ENCODE measurements at regions not wholly inside any gene's neighbourhood (a gene's known extent, or its start where the extent isn't known, plus 50 kb on each side); places are given as distances from the start of the nearest gene placed in this dataset.

GRCh38 chr5:91998774-91999173 lies 615.7 kb upstream of the ARRDC3 start:
- Histone ChIP-seq H3K4me1 (ENCODE audit: insufficient read depth, low read length) (no peaks in the 10 kb centered on the region), H3K27me3 (ENCODE audit: control insufficient read depth in 1 of 2, insufficient read depth in 2 of 2, low read length in 2 of 2) (no peaks in the 10 kb centered on the region), H3K36me3 (ENCODE audit: insufficient read depth, low read length) (no peaks in the 10 kb centered on the region), H3K9me3 (ENCODE audit: low read length) (no peaks in the 10 kb centered on the region), H3K9ac (ENCODE audit: low read length) (no peak overlapping the region), H3K4me3 (ENCODE audit: low read depth in 1 of 2, low read length in 2 of 2) (no peak overlapping the region), H3K27ac (ENCODE audit: low read depth, low read length) (no peak overlapping the region)

- Histone ChIP-seq H3K27me3 (ENCODE audit: control insufficient read depth in 1 of 2, insufficient read depth in 2 of 2, low read length in 2 of 2) (no peaks in the 10 kb centered on the region), H3K4me1 (ENCODE audit: insufficient read depth, low read length) (no peaks in the 10 kb centered on the region), H3K9me3 (ENCODE audit: low read length) (no peaks in the 10 kb centered on the region), H3K4me3 (ENCODE audit: low read depth in 1 of 2, low read length in 2 of 2) (no peak overlapping the region), H3K9ac (ENCODE audit: low read length) (no peak overlapping the region), H3K36me3 (ENCODE audit: insufficient read depth, low read length) (no peaks in the 10 kb centered on the region), H3K27ac (ENCODE audit: low read depth, low read length) (no peak overlapping the region)
These were observed 600.8 kb upstream of the ARRDC3 start for GRCh38 chr5:91983869-91984268.

GRCh38 chr5:91978221-91978882 lies 595.2 kb upstream of the ARRDC3 start:
- H3K36me3 ChIP-seq (ENCODE audit: insufficient read depth, low read length) = no peaks in the 10 kb centered on the region
- H3K9me3 ChIP-seq (ENCODE audit: low read length) = no peaks in the 10 kb centered on the region
- no peaks in the 10 kb centered on the region for H3K27me3 ChIP-seq (ENCODE audit: control insufficient read depth in 1 of 2, insufficient read depth in 2 of 2, low read length in 2 of 2)
- H3K4me1 ChIP-seq (ENCODE audit: insufficient read depth, low read length) = no peaks in the 10 kb centered on the region
- no peak overlapping the region for H3K9ac ChIP-seq (ENCODE audit: low read length)
- H3K4me3 ChIP-seq (ENCODE audit: low read depth in 1 of 2, low read length in 2 of 2) = no peak overlapping the region
- H3K27ac ChIP-seq (ENCODE audit: low read depth, low read length) = no peak overlapping the region

GRCh38 chr5:91977579-91977978 lies 594.5 kb upstream of the ARRDC3 start:
- Histone ChIP-seq H3K36me3 (ENCODE audit: insufficient read depth, low read length) (no peaks in the 10 kb centered on the region), H3K4me3 (ENCODE audit: low read depth in 1 of 2, low read length in 2 of 2) (no peak overlapping the region), H3K27ac (ENCODE audit: low read depth, low read length) (no peak overlapping the region), H3K4me1 (ENCODE audit: insufficient read depth, low read length) (no peaks in the 10 kb centered on the region), H3K27me3 (ENCODE audit: control insufficient read depth in 1 of 2, insufficient read depth in 2 of 2, low read length in 2 of 2) (no peaks in the 10 kb centered on the region), H3K9me3 (ENCODE audit: low read length) (no peaks in the 10 kb centered on the region), H3K9ac (ENCODE audit: low read length) (no peak overlapping the region)

- no peak overlapping the region for H3K9ac ChIP-seq (ENCODE audit: low read length)
- H3K27me3 ChIP-seq (ENCODE audit: control insufficient read depth in 1 of 2, insufficient read depth in 2 of 2, low read length in 2 of 2) = no peaks in the 10 kb centered on the region
- no peaks in the 10 kb centered on the region for H3K4me1 ChIP-seq (ENCODE audit: insufficient read depth, low read length)
- H3K27ac ChIP-seq (ENCODE audit: low read depth, low read length) = no peak overlapping the region
- H3K9me3 ChIP-seq (ENCODE audit: low read length) = no peaks in the 10 kb centered on the region
- H3K4me3 ChIP-seq (ENCODE audit: low read depth in 1 of 2, low read length in 2 of 2) = no peak overlapping the region
- H3K36me3 ChIP-seq (ENCODE audit: insufficient read depth, low read length) = no peaks in the 10 kb centered on the region
These were observed 593.3 kb upstream of the ARRDC3 start for GRCh38 chr5:91976451-91976850.

GRCh38 chr5:91963166-91963565 lies 580.0 kb upstream of the ARRDC3 start:
- Histone ChIP-seq H3K27ac (ENCODE audit: low read depth, low read length) (no peak overlapping the region), H3K9me3 (ENCODE audit: low read length) (no peaks in the 10 kb centered on the region), H3K4me1 (ENCODE audit: insufficient read depth, low read length) (no peaks in the 10 kb centered on the region), H3K4me3 (ENCODE audit: low read depth in 1 of 2, low read length in 2 of 2) (no peak overlapping the region), H3K9ac (ENCODE audit: low read length) (no peak overlapping the region), H3K27me3 (ENCODE audit: control insufficient read depth in 1 of 2, insufficient read depth in 2 of 2, low read length in 2 of 2) (no peaks in the 10 kb centered on the region), H3K36me3 (ENCODE audit: insufficient read depth, low read length) (no peaks in the 10 kb centered on the region)

GRCh38 chr5:91957666-91958065 lies 574.5 kb upstream of the ARRDC3 start:
- H3K9me3 ChIP-seq (ENCODE audit: low read length) = no peaks in the 10 kb centered on the region

GRCh38 chr5:91956738-91957137 lies 573.6 kb upstream of the ARRDC3 start:
- no peaks in the 10 kb centered on the region for H3K27me3 ChIP-seq (ENCODE audit: control insufficient read depth in 1 of 2, insufficient read depth in 2 of 2, low read length in 2 of 2)
- no peaks in the 10 kb centered on the region for H3K36me3 ChIP-seq (ENCODE audit: insufficient read depth, low read length)
- no peaks in the 10 kb centered on the region for H3K9me3 ChIP-seq (ENCODE audit: low read length)
- no peak overlapping the region for H3K4me3 ChIP-seq (ENCODE audit: low read depth in 1 of 2, low read length in 2 of 2)
- no peak overlapping the region for H3K9ac ChIP-seq (ENCODE audit: low read length)
- no peak overlapping the region for H3K27ac ChIP-seq (ENCODE audit: low read depth, low read length)
- no peaks in the 10 kb centered on the region for H3K4me1 ChIP-seq (ENCODE audit: insufficient read depth, low read length)

More at GRCh38 chr5:91957666-91958065, 574.5 kb upstream of the ARRDC3 start:
- H3K4me1 ChIP-seq (ENCODE audit: insufficient read depth, low read length) = no peaks in the 10 kb centered on the region
- no peaks in the 10 kb centered on the region for H3K27me3 ChIP-seq (ENCODE audit: control insufficient read depth in 1 of 2, insufficient read depth in 2 of 2, low read length in 2 of 2)
- H3K27ac ChIP-seq (ENCODE audit: low read depth, low read length) = no peak overlapping the region
- no peaks in the 10 kb centered on the region for H3K36me3 ChIP-seq (ENCODE audit: insufficient read depth, low read length)
- no peak overlapping the region for H3K4me3 ChIP-seq (ENCODE audit: low read depth in 1 of 2, low read length in 2 of 2)
- H3K9ac ChIP-seq (ENCODE audit: low read length) = no peak overlapping the region

GRCh38 chr5:91955610-91956009 lies 572.5 kb upstream of the ARRDC3 start:
- H3K4me3 ChIP-seq (ENCODE audit: low read depth in 1 of 2, low read length in 2 of 2) = no peak overlapping the region
- H3K4me1 ChIP-seq (ENCODE audit: insufficient read depth, low read length) = no peaks in the 10 kb centered on the region
- no peak overlapping the region for H3K9ac ChIP-seq (ENCODE audit: low read length)
- H3K36me3 ChIP-seq (ENCODE audit: insufficient read depth, low read length) = no peaks in the 10 kb centered on the region
- no peak overlapping the region for H3K27ac ChIP-seq (ENCODE audit: low read depth, low read length)
- no peaks in the 10 kb centered on the region for H3K9me3 ChIP-seq (ENCODE audit: low read length)
- no peaks in the 10 kb centered on the region for H3K27me3 ChIP-seq (ENCODE audit: control insufficient read depth in 1 of 2, insufficient read depth in 2 of 2, low read length in 2 of 2)

- H3K27me3 ChIP-seq (ENCODE audit: control insufficient read depth in 1 of 2, insufficient read depth in 2 of 2, low read length in 2 of 2) = no peaks in the 10 kb centered on the region
- no peak overlapping the region for H3K9ac ChIP-seq (ENCODE audit: low read length)
- no peaks in the 10 kb centered on the region for H3K4me1 ChIP-seq (ENCODE audit: insufficient read depth, low read length)
- no peaks in the 10 kb centered on the region for H3K9me3 ChIP-seq (ENCODE audit: low read length)
- H3K36me3 ChIP-seq (ENCODE audit: insufficient read depth, low read length) = no peaks in the 10 kb centered on the region
- no peak overlapping the region for H3K4me3 ChIP-seq (ENCODE audit: low read depth in 1 of 2, low read length in 2 of 2)
- H3K27ac ChIP-seq (ENCODE audit: low read depth, low read length) = no peak overlapping the region
These were observed 571.0 kb upstream of the ARRDC3 start for GRCh38 chr5:91954136-91954535.

GRCh38 chr5:91950328-91950727 lies 567.2 kb upstream of the ARRDC3 start:
- no peaks in the 10 kb centered on the region for H3K4me1 ChIP-seq (ENCODE audit: insufficient read depth, low read length)
- no peaks in the 10 kb centered on the region for H3K9me3 ChIP-seq (ENCODE audit: low read length)
- H3K4me3 ChIP-seq (ENCODE audit: low read depth in 1 of 2, low read length in 2 of 2) = no peak overlapping the region
- no peak overlapping the region for H3K9ac ChIP-seq (ENCODE audit: low read length)
- no peaks in the 10 kb centered on the region for H3K27me3 ChIP-seq (ENCODE audit: control insufficient read depth in 1 of 2, insufficient read depth in 2 of 2, low read length in 2 of 2)
- no peaks in the 10 kb centered on the region for H3K36me3 ChIP-seq (ENCODE audit: insufficient read depth, low read length)
- H3K27ac ChIP-seq (ENCODE audit: low read depth, low read length) = no peak overlapping the region

- Histone ChIP-seq H3K9ac (ENCODE audit: low read length) (no peak overlapping the region), H3K36me3 (ENCODE audit: insufficient read depth, low read length) (no peaks in the 10 kb centered on the region), H3K27me3 (ENCODE audit: control insufficient read depth in 1 of 2, insufficient read depth in 2 of 2, low read length in 2 of 2) (no peaks in the 10 kb centered on the region), H3K4me1 (ENCODE audit: insufficient read depth, low read length) (no peaks in the 10 kb centered on the region), H3K27ac (ENCODE audit: low read depth, low read length) (no peak overlapping the region), H3K9me3 (ENCODE audit: low read length) (no peaks in the 10 kb centered on the region), H3K4me3 (ENCODE audit: low read depth in 1 of 2, low read length in 2 of 2) (no peak overlapping the region)
These were observed 563.8 kb upstream of the ARRDC3 start for GRCh38 chr5:91946870-91947269.

Data from muscle layer of colon (tissue), 2 donors.